Neuronal stem cell (in vitro differentiated cells): ENCODE measurements at regions not wholly inside any gene's neighbourhood (a gene's known extent, or its start where the extent isn't known, plus 50 kb on each side); places are given as distances from the start of the nearest gene placed in this dataset.

Source experiments
- DNase-seq: peaks from one replicate; pipeline ENCODE4 v3.0.0-alpha.2; 2013; ENCODE audit warnings: low spot score
- H2AFZ ChIP-seq: one replicate; pipeline ENCODE4 v1.6.1; 2013; ENCODE audit warnings: mild to moderate bottlenecking, low read length, inconsistent platforms
- H2AK5ac ChIP-seq: 2 replicates; pipeline ENCODE4 v1.6.1; 2013; ENCODE audit warnings: low read depth, mild to moderate bottlenecking, inconsistent platforms, low read length, moderate library complexity, mixed read lengths
- H2BK120ac ChIP-seq: 2 replicates; pipeline ENCODE4 v1.6.1; 2013; ENCODE audit warnings: low read depth, mild to moderate bottlenecking, inconsistent platforms, low read length, moderate library complexity, mixed read lengths
- H2BK12ac ChIP-seq: one replicate; pipeline ENCODE4 v1.6.1; 2013; ENCODE audit warnings: low read length, inconsistent platforms
- H2BK15ac ChIP-seq: 2 replicates; pipeline ENCODE4 v1.6.1; 2013; ENCODE audit warnings: mild to moderate bottlenecking, low read length, inconsistent platforms, mixed read lengths
- H2BK5ac ChIP-seq: one replicate; pipeline ENCODE4 v1.6.1; 2013; ENCODE audit warnings: inconsistent platforms, mild to moderate bottlenecking, low read length, moderate library complexity
- H3K14ac ChIP-seq: one replicate; pipeline ENCODE4 v1.6.1; 2013; ENCODE audit warnings: low read length, inconsistent platforms
- H3K18ac ChIP-seq: 2 replicates; pipeline ENCODE4 v1.6.1; 2013; ENCODE audit warnings: low read length, inconsistent platforms
- H3K23ac ChIP-seq: 2 replicates; pipeline ENCODE4 v1.6.1; 2013; ENCODE audit warnings: low read depth, mild to moderate bottlenecking, mixed read lengths, low read length, inconsistent platforms; ENCODE audit not compliant: poor library complexity
- H3K27ac ChIP-seq: replicated peaks from 3 replicates; pipeline ENCODE4 v1.5.1; 2013; ENCODE audit warnings: low read length, inconsistent platforms
- H3K27me3 ChIP-seq, 3 experiments: 2 replicates each; pipeline ENCODE4 v1.6.1; 2013; ENCODE audit warnings: low read length in 3 of 3, mild to moderate bottlenecking in 2 of 3, inconsistent platforms in 1 of 3, low read depth in 1 of 3, mixed read lengths in 1 of 3, moderate library complexity in 1 of 3; ENCODE audit not compliant: control insufficient read depth in 3 of 3, insufficient read depth in 3 of 3
- H3K36me3 ChIP-seq, 2 donors: replicated peaks in 1 of 2; 2 replicates each; pipeline ENCODE4 v1.6.1; 2013; ENCODE audit warnings: low read length in 2 of 2; ENCODE audit not compliant: control insufficient read depth in 2 of 2, insufficient read depth in 2 of 2
- H3K4ac ChIP-seq: 2 replicates; pipeline ENCODE4 v1.6.1; 2013; ENCODE audit warnings: inconsistent platforms, mild to moderate bottlenecking, low read length, moderate library complexity
- H3K4me1 ChIP-seq, 2 donors: 1 replicate in 1 of 2; 2 replicates in 1 of 2; pipeline ENCODE4 v1.6.1; 2013; ENCODE audit warnings: low read length in 2 of 2, low read depth in 1 of 2; ENCODE audit not compliant: control insufficient read depth in 2 of 2, insufficient read depth in 1 of 2
- H3K4me2 ChIP-seq: one replicate; pipeline ENCODE4 v1.6.1; 2013; ENCODE audit warnings: mild to moderate bottlenecking, low read length, inconsistent platforms; ENCODE audit not compliant: insufficient read depth, poor library complexity, severe bottlenecking
- H3K4me3 ChIP-seq, 2 donors: 2 replicates each; pipeline ENCODE4 v1.5.1; 2013; ENCODE audit warnings: low read length in 2 of 2, mild to moderate bottlenecking in 2 of 2, inconsistent platforms in 1 of 2, moderate library complexity in 1 of 2
- H3K79me1 ChIP-seq: one replicate; pipeline ENCODE4 v1.6.1; 2013; ENCODE audit warnings: low read depth, mild to moderate bottlenecking, inconsistent platforms, low read length, moderate library complexity
- H3K9ac ChIP-seq: one replicate; pipeline ENCODE4 v1.6.1; 2013; ENCODE audit warnings: mild to moderate bottlenecking, low read depth, low read length, inconsistent platforms; ENCODE audit not compliant: poor library complexity
- H3K9me3 ChIP-seq, 2 donors: replicated peaks in 1 of 2; 2 replicates each; pipeline versions ENCODE3 to v1.6.1; 2013; ENCODE audit warnings: low read length in 2 of 2, mild to moderate bottlenecking in 2 of 2, inconsistent platforms in 1 of 2, low read depth in 1 of 2, mixed read lengths in 1 of 2, moderate library complexity in 1 of 2; ENCODE audit not compliant: control insufficient read depth in 2 of 2, insufficient read depth in 1 of 2
- H4K8ac ChIP-seq: one replicate; pipeline ENCODE4 v1.6.1; 2013; ENCODE audit warnings: low read depth, mild to moderate bottlenecking, inconsistent platforms, low read length, moderate library complexity
- H4K91ac ChIP-seq: one replicate; pipeline ENCODE4 v1.6.1; 2013; ENCODE audit warnings: low read length, low read depth, mild to moderate bottlenecking, inconsistent platforms; ENCODE audit not compliant: poor library complexity
- WGBS, 2 donors: extraction: QIAGEN DNeasy Blood & Tissue Kit; methylation state at CpG; one replicate each; pipeline ENCODE4 v1.1.7; 2013; ENCODE audit warnings: missing lambda C conversion rate in 2 of 2, mixed read lengths in 1 of 2; ENCODE audit not compliant: insufficient read length in 2 of 2, insufficient replicate concordance in 1 of 2; ENCODE audit errors: extremely low coverage in 2 of 2; 5-methylcytosine and 5-hydroxymethylcytosine counted together

DNA sequence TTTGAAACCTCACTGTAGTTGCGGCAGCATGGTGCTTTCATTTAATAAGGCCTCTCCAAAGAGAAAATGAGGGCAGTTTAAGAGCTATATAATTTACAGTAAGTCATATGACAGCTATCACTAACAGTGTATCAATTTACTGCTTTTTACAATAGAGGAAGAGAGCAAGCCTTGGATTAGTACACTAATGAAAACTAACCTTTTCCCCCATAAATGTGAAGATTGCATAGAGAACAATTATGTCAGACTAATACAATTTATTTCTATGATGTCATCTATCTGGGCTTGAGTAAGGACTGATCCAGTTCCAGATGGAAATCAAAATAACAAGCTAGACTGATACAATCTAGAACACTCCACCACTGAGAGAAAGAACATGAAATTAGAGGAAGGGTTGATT, 78.1 kb upstream of the FAM83B start:
- H2BK120ac ChIP-seq = no peak overlapping the region
- H3K79me1 ChIP-seq = no peaks in the 10 kb centered on the region
- H3K27ac ChIP-seq = no peak overlapping the region
- H2BK12ac ChIP-seq = no peak overlapping the region
- no peak overlapping the region for H3K14ac ChIP-seq
- no peak overlapping the region for H2AK5ac ChIP-seq
- no peak overlapping the region for H3K4ac ChIP-seq
- WGBS, 2 donors = no CpG with 5 or more reads among the region's 1 CpG
- no peaks in the 10 kb centered on the region for H3K9me3 ChIP-seq
- no peak for DNase-seq
- no peak overlapping the region for H4K8ac ChIP-seq
- H3K27me3 ChIP-seq = no peaks in the 10 kb centered on the region
- no peak overlapping the region for H3K23ac ChIP-seq
- no peak overlapping the region for H2BK5ac ChIP-seq
- H2BK15ac ChIP-seq = no peak overlapping the region
- H3K36me3 ChIP-seq = no peaks in the 10 kb centered on the region
- no peak overlapping the region for H3K4me3 ChIP-seq
- no peak overlapping the region for H3K9ac ChIP-seq
- no peaks in the 10 kb centered on the region for H3K4me1 ChIP-seq
- H3K18ac ChIP-seq = no peak overlapping the region
- H3K4me2 ChIP-seq = no peak overlapping the region
- no peak overlapping the region for H4K91ac ChIP-seq
- H2AFZ ChIP-seq = no peak overlapping the region

DNA sequence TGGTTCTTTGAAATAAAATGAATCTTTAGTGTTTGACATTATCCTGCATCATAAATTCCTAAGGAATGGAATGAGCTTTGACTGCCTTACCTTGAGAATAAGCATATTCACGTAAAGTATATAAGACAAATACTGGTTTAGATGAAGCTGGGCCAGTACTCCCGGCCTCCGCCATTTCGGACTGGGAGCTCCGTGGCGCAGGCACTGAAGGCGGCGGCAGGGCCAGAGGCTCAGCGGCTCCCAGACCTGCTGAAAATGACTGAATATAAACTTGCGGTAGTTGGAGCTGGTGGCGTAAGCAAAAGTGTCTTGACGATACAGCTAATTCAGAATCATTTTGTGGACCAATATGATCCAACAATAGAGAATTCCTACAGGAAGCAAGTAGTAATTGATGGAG, 76.2 kb upstream of the FAM83B start:
- H3K4ac ChIP-seq = no peak overlapping the region
- no peaks in the 10 kb centered on the region for H3K27me3 ChIP-seq
- H2BK15ac ChIP-seq = no peak overlapping the region
- H3K4me2 ChIP-seq = no peak overlapping the region
- WGBS, 2 donors = no CpG with 5 or more reads among the region's 12 CpGs
- no peak overlapping the region for H3K23ac ChIP-seq
- no peak overlapping the region for H3K4me3 ChIP-seq
- no peak overlapping the region for H4K8ac ChIP-seq
- H3K9me3 ChIP-seq = no peaks in the 10 kb centered on the region
- no peak for DNase-seq
- no peaks in the 10 kb centered on the region for H3K79me1 ChIP-seq
- no peak overlapping the region for H3K9ac ChIP-seq
- no peak overlapping the region for H2BK120ac ChIP-seq
- no peaks in the 10 kb centered on the region for H3K36me3 ChIP-seq
- H3K14ac ChIP-seq = no peak overlapping the region
- no peaks in the 10 kb centered on the region for H3K4me1 ChIP-seq
- H2BK5ac ChIP-seq = no peak overlapping the region
- no peak overlapping the region for H2AFZ ChIP-seq
- no peak overlapping the region for H2AK5ac ChIP-seq
- H4K91ac ChIP-seq = no peak overlapping the region
- H2BK12ac ChIP-seq = no peak overlapping the region
- H3K18ac ChIP-seq = no peak overlapping the region
- H3K27ac ChIP-seq = no peak overlapping the region

- no peak overlapping the region for H2AFZ ChIP-seq
- no peak for DNase-seq
- H2AK5ac ChIP-seq = no peak overlapping the region
- no peak overlapping the region for H2BK15ac ChIP-seq
- no CpG with 5 or more reads among the region's 3 CpGs for WGBS, 2 donors
- H3K9me3 ChIP-seq = no peaks in the 10 kb centered on the region
- no peaks in the 10 kb centered on the region for H3K79me1 ChIP-seq
- H3K27ac ChIP-seq = no peak overlapping the region
- no peak overlapping the region for H2BK5ac ChIP-seq
- no peak overlapping the region for H3K4me2 ChIP-seq
- H3K4me1 ChIP-seq = no peaks in the 10 kb centered on the region
- H3K23ac ChIP-seq = no peak overlapping the region
- H3K18ac ChIP-seq = no peak overlapping the region
- no peak overlapping the region for H3K4me3 ChIP-seq
- H3K9ac ChIP-seq = no peak overlapping the region
- H2BK12ac ChIP-seq = no peak overlapping the region
- H4K8ac ChIP-seq = no peak overlapping the region
- no peak overlapping the region for H3K4ac ChIP-seq
- H3K27me3 ChIP-seq = no peaks in the 10 kb centered on the region
- H3K36me3 ChIP-seq = no peaks in the 10 kb centered on the region
- no peak overlapping the region for H2BK120ac ChIP-seq
- H4K91ac ChIP-seq = no peak overlapping the region
- no peak overlapping the region for H3K14ac ChIP-seq
These were observed 74.6 kb upstream of the FAM83B start for GRCh38 chr6:54771968-54772367.

DNA sequence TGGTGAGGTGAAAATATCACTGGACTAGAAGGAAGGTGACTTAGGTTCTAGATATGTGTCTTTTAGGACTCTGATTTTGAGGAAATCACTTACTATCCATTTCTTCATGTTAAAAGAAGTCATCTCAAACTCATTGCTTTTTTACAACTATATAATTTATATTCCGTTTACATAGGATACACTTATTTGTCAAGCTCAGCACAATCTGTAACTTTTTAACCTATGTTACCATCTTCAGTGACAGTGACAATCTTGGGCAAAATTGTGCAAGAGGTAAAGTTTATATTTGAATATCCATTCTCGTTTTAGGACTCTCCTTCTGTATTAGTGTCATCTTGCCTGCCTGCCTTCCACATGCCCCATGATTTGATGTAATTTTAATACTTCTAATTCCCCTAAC, 74.0 kb upstream of the FAM83B start:
- H3K4ac ChIP-seq = no peak overlapping the region
- WGBS, 2 donors = no CpG with 5 or more reads among the region's 2 CpGs
- H2BK15ac ChIP-seq = no peak overlapping the region
- no peak overlapping the region for H3K14ac ChIP-seq
- no peak overlapping the region for H2BK12ac ChIP-seq
- H2BK5ac ChIP-seq = no peak overlapping the region
- DNase-seq = no peak
- H3K4me1 ChIP-seq = no peaks in the 10 kb centered on the region
- H2AFZ ChIP-seq = no peak overlapping the region
- no peak overlapping the region for H3K9ac ChIP-seq
- no peak overlapping the region for H4K8ac ChIP-seq
- no peak overlapping the region for H2BK120ac ChIP-seq
- H3K79me1 ChIP-seq = no peaks in the 10 kb centered on the region
- no peak overlapping the region for H4K91ac ChIP-seq
- no peak overlapping the region for H3K4me3 ChIP-seq
- no peaks in the 10 kb centered on the region for H3K36me3 ChIP-seq
- no peaks in the 10 kb centered on the region for H3K27me3 ChIP-seq
- H3K27ac ChIP-seq = no peak overlapping the region
- no peaks in the 10 kb centered on the region for H3K9me3 ChIP-seq
- H3K18ac ChIP-seq = no peak overlapping the region
- H3K23ac ChIP-seq = no peak overlapping the region
- no peak overlapping the region for H2AK5ac ChIP-seq
- H3K4me2 ChIP-seq = no peak overlapping the region
